ENCODE measurements at regions not wholly inside any gene's neighbourhood (a gene's known extent, or its start where the extent isn't known, plus 50 kb on each side); places are given as distances from the start of the nearest gene placed in this dataset.
"Not testable (repeated sequence)": the region's sequence is repeated elsewhere in the genome, so short reads cannot be mapped to it uniquely, and the experiment has no call there.

GRCh38 chr3:163364717-163365116 lies 1713.6 kb downstream of the SI start:
- H3K4me1 ChIP-seq: peaks cover 0 to 4% (median 0%) of the 10 kb centered on the region in 4 donors
- H3K27ac ChIP-seq (replicated peaks in 1 of 4): no peak overlapping the region
- WGBS: 85% methylated on average over 4 of the region's 4 CpGs
- intact Hi-C loops (cut with DNase I): no loop called here
- no peaks in the 10 kb centered on the region for H3K27me3 ChIP-seq
- H3K36me3 ChIP-seq: no peaks in the 10 kb centered on the region
- H3K9me3 ChIP-seq: no peaks in the 10 kb centered on the region
- no peak overlapping the region for H3K4me3 ChIP-seq
- TF ChIP-seq POLR2AphosphoS5 (IDR thresholded peaks at IDR 0.05) (no peak), EP300 (IDR thresholded peaks at IDR 0.05) (no peak)
- TF ChIP-seq, protein P1, sequence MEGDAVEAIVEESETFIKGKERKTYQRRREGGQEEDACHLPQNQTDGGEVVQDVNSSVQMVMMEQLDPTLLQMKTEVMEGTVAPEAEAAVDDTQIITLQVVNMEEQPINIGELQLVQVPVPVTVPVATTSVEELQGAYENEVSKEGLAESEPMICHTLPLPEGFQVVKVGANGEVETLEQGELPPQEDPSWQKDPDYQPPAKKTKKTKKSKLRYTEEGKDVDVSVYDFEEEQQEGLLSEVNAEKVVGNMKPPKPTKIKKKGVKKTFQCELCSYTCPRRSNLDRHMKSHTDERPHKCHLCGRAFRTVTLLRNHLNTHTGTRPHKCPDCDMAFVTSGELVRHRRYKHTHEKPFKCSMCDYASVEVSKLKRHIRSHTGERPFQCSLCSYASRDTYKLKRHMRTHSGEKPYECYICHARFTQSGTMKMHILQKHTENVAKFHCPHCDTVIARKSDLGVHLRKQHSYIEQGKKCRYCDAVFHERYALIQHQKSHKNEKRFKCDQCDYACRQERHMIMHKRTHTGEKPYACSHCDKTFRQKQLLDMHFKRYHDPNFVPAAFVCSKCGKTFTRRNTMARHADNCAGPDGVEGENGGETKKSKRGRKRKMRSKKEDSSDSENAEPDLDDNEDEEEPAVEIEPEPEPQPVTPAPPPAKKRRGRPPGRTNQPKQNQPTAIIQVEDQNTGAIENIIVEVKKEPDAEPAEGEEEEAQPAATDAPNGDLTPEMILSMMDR (IDR thresholded peaks at IDR 0.05): no peak
- DNase-seq (ENCODE audit: extremely low spot score): no peak

- TF ChIP-seq POLR2AphosphoS5 (IDR thresholded peaks at IDR 0.05): no peak
- no peak for TF ChIP-seq POLR2A (IDR thresholded peaks at IDR 0.05; ENCODE audit: low read depth)
- TF ChIP-seq, protein P1 (IDR thresholded peaks at IDR 0.05): no peak
- no peak for TF ChIP-seq EP300 (IDR thresholded peaks at IDR 0.05)
- no peaks in the 10 kb centered on the region for H3K36me3 ChIP-seq
- no peaks in the 10 kb centered on the region for H3K4me1 ChIP-seq
- DNase-seq (ENCODE audit: extremely low spot score): no peak
- H3K27me3 ChIP-seq: no peaks in the 10 kb centered on the region
- H3K9me3 ChIP-seq: no peaks in the 10 kb centered on the region
- intact Hi-C loops (cut with DNase I): no loop called here
- WGBS: 76% methylated on average over 2 of the region's 2 CpGs
- no peak overlapping the region for H3K4me3 ChIP-seq
- no peak overlapping the region for H3K27ac ChIP-seq (replicated peaks in 1 of 4)
Measured at GRCh38 chr3:163362151-163362550, 1716.1 kb downstream of the SI start.

DNA sequence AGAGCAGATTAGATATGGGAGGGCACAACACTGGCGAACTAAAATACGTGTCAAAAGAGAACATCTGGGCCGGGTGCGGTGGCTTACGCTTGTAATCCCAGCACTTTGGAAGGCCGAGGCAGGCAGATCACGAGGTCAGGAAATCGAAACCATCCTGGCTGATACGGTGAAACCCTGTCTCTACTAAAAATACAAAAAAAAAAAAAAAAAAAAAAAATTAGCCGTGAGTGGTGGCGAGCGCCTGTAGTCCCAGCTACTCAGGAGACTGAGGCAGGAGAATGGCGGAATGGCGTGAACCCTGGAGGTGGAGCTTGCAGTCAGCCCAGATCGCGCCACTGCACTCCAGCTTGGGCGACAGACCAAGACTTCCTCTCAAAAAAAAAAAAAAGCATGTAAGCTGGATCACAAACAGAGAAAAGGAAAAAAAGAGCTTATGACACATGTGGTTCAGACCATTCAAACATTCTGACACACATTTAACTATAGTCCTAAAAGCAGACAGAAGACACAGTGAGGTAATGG lies 1716.9 kb downstream of the SI start:
- H3K4me3 ChIP-seq; intact Hi-C loops (cut with DNase I); H3K9me3 ChIP-seq; H3K27ac ChIP-seq (replicated peaks in 1 of 4); DNase-seq (ENCODE audit: extremely low spot score); H3K36me3 ChIP-seq; H3K4me1 ChIP-seq; H3K27me3 ChIP-seq: not testable (repeated sequence)
- WGBS: 93% methylated on average over 17 of the region's 17 CpGs

- TF ChIP-seq, protein P1 (IDR thresholded peaks at IDR 0.05): no peak
- TF ChIP-seq EP300 (IDR thresholded peaks at IDR 0.05) (no peak), POLR2A (IDR thresholded peaks at IDR 0.05; ENCODE audit: low read depth) (no peak), POLR2AphosphoS5 (IDR thresholded peaks at IDR 0.05) (no peak)
- WGBS: 67% methylated on average over 3 of the region's 3 CpGs
- H3K4me1 ChIP-seq: no peaks in the 10 kb centered on the region
- no peaks in the 10 kb centered on the region for H3K36me3 ChIP-seq
- no peak overlapping the region for H3K4me3 ChIP-seq
- H3K27ac ChIP-seq (replicated peaks in 1 of 4): no peak overlapping the region
- intact Hi-C loops (cut with DNase I): no loop called here
- DNase-seq (ENCODE audit: extremely low spot score): no peak
- no peaks in the 10 kb centered on the region for H3K9me3 ChIP-seq
- H3K27me3 ChIP-seq: no peaks in the 10 kb centered on the region
Measured at GRCh38 chr3:163347944-163348343, 1730.4 kb downstream of the SI start.

DNA sequence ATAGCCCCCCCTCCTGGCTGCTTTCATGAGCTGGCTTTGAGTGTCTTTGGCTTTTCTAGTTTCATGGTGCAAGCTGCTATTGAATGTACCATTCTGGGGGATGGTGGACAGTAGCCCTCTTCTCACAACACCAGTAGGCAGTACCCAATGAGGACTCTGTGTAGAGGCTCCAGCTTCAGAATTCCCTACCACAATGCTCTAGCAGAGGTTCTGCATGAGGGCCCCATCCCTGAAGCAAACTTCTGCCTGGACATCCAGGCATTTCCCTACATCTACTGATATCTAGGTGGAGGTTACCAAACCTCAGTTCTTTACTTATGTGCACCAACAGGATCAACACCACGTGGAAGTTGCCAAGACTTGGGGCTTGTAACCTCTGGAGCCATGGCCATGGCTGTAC lies 1742.9 kb downstream of the SI start:
- intact Hi-C loops (cut with DNase I): no loop called here
- Histone ChIP-seq H3K36me3 (no peaks in the 10 kb centered on the region), H3K4me1 (no peaks in the 10 kb centered on the region), H3K4me3 (no peak overlapping the region), H3K9me3 (peaks cover 0 to 4% (median 0%) of the 10 kb centered on the region in 4 donors), H3K27ac (replicated peaks in 1 of 4) (no peak overlapping the region), H3K27me3 (no peaks in the 10 kb centered on the region)
- 60% methylated on average over 1 of the region's 1 CpG for WGBS
- no peak for DNase-seq (ENCODE audit: extremely low spot score)
- no peak for TF ChIP-seq POLR2A (IDR thresholded peaks at IDR 0.05; ENCODE audit: low read depth)
- no peak for TF ChIP-seq EP300 (IDR thresholded peaks at IDR 0.05)
- TF ChIP-seq, protein P1 (IDR thresholded peaks at IDR 0.05): no peak
